MCF 10A (cell line): ENCODE measurements at regions not wholly inside any gene's neighbourhood (a gene's known extent, or its start where the extent isn't known, plus 50 kb on each side); places are given as distances from the start of the nearest gene placed in this dataset.

Experiments
- BruUV-seq: library from RNA; stranded (reverse); fragments of 400-500 nt; replicated peaks from 2 replicates; lab custom pipeline; 2021; lab: Mats Ljungman, UMichigan
- CTCF ChIA-PET: fragments of 300-600 bp; sonication (Branson Sonifier 250); formaldehyde crosslinking; extraction: SDS; loops from one replicate; lab custom pipeline; 2021; ENCODE audit warnings: antibody characterized with exemption, inconsistent platforms; lab: Yijun Ruan, JAX
- POLR2A ChIA-PET: fragments of 300-600, 350-650 bp; sonication (Branson Sonifier 250); formaldehyde crosslinking; extraction: SDS; loops from one replicate; lab custom pipeline; 2020; ENCODE audit warnings: antibody characterized with exemption, inconsistent platforms; lab: Yijun Ruan, JAX
- DNase-seq: peaks from one replicate; pipeline ENCODE4 v3.0.0-alpha.2; 2018; ENCODE audit not compliant: unreplicated experiment
- H3K27ac Mint-ChIP-seq: one replicate; pipeline ENCODE4 v1.8.0; 2022; ENCODE audit warnings: mild to moderate bottlenecking, low read depth, mixed read lengths; ENCODE audit not compliant: unreplicated experiment
- H3K27me3 Mint-ChIP-seq: one replicate; pipeline ENCODE4 v1.8.0; 2022; ENCODE audit warnings: mixed read lengths; ENCODE audit not compliant: insufficient read depth, unreplicated experiment
- H3K36me3 Mint-ChIP-seq: one replicate; pipeline ENCODE4 v1.8.0; 2022; ENCODE audit warnings: mild to moderate bottlenecking, moderate library complexity, mixed read lengths; ENCODE audit not compliant: insufficient read depth, unreplicated experiment
- H3K4me1 Mint-ChIP-seq: one replicate; pipeline ENCODE4 v1.8.0; 2022; ENCODE audit warnings: mixed read lengths; ENCODE audit not compliant: insufficient read depth, unreplicated experiment
- H3K4me3 Mint-ChIP-seq: one replicate; pipeline ENCODE4 v1.8.0; 2022; ENCODE audit warnings: mild to moderate bottlenecking, moderate library complexity, mixed read lengths; ENCODE audit not compliant: unreplicated experiment
- H3K9me3 Mint-ChIP-seq: one replicate; pipeline ENCODE4 v1.8.0; 2022; ENCODE audit warnings: mixed read lengths; ENCODE audit not compliant: unreplicated experiment
- intact Hi-C: fragments of 100-400 bp; cut with micrococcal nuclease; formaldehyde crosslinking; loops from 2 replicates; pipeline ENCODE4 v1.14.1; 2022
- TF ChIP-seq, protein P1 (sequence below): fragments of 200-600 bp; IDR thresholded peaks from one replicate; pipeline ENCODE4 v1.8.0; 2022; ENCODE audit warnings: antibody characterized with exemption, mild to moderate bottlenecking; ENCODE audit not compliant: unreplicated experiment

DNA sequence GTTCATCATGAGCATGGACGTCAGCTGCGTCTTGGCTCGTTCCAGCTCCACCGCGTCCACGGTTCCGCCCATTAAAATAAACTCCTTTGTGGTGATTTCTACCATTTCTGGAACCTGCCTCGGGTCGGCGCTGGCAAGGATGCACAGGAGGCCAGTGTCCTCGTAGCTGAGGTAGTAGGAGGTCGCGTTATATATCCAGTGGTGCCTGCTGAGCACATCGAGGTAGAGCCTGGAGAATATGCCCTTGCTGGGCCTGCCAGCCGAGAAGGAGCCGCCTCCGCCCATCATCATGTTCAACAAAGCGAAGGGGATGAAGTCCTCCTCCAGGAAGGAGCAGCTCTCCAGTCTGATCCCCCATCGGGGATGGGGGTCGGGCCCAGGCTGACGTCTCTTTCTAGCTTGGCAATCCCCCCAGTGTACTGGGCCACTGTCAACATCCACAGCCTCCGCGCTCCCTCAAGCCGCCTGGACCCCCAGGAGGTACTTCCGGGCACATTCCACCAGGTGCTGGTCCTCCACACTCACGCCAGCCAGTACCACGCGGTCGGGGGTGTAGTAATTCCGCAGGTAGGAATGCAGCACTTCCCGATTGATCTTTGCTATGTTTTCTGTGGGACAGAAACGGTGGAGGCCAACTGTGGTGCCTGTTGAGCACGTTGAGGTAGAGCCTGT lies 120.9 kb upstream of the GRID2 start:
- ChIA-PET POLR2A (no interaction called here), CTCF (no interaction called here)
- Mint-ChIP-seq H3K27me3 (no peaks in the 10 kb centered on the region), H3K9me3 (no peaks in the 10 kb centered on the region), H3K4me1 (no peaks in the 10 kb centered on the region), H3K4me3 (no peak overlapping the region), H3K27ac (no peak overlapping the region), H3K36me3 (no peaks in the 10 kb centered on the region)
- TF ChIP-seq, protein P1, sequence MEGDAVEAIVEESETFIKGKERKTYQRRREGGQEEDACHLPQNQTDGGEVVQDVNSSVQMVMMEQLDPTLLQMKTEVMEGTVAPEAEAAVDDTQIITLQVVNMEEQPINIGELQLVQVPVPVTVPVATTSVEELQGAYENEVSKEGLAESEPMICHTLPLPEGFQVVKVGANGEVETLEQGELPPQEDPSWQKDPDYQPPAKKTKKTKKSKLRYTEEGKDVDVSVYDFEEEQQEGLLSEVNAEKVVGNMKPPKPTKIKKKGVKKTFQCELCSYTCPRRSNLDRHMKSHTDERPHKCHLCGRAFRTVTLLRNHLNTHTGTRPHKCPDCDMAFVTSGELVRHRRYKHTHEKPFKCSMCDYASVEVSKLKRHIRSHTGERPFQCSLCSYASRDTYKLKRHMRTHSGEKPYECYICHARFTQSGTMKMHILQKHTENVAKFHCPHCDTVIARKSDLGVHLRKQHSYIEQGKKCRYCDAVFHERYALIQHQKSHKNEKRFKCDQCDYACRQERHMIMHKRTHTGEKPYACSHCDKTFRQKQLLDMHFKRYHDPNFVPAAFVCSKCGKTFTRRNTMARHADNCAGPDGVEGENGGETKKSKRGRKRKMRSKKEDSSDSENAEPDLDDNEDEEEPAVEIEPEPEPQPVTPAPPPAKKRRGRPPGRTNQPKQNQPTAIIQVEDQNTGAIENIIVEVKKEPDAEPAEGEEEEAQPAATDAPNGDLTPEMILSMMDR, result no peak
- no TSS peak for BruUV-seq
- DNase-seq, result no peak
- intact Hi-C loops, result no loop called here

DNA sequence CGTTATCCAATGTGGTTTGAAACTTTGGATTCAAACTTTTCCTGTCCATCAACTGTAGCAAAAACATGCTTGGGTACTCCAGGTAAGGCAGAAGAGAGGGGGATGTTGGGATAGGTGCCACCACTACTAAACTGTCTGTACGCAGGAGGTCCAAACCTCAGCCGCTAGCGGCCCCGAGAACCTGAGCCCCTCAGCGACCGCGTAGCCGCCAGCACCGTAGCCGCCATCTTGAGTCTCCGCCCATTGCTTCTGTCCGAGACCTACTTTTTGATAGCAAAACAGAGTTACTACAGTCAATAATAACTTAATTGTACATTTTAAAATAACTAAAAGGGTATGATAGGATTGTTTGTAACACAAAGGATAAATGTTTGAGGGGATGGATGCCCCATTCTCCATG lies 119.9 kb upstream of the GRID2 start:
- intact Hi-C loops, result no loop called here
- CTCF ChIA-PET, result no interaction called here
- Mint-ChIP-seq H3K36me3 (no peaks in the 10 kb centered on the region), H3K4me3 (no peak overlapping the region), H3K4me1 (no peaks in the 10 kb centered on the region), H3K27me3 (no peaks in the 10 kb centered on the region), H3K27ac (no peak overlapping the region), H3K9me3 (no peaks in the 10 kb centered on the region)
- TF ChIP-seq, protein P1, result no peak
- POLR2A ChIA-PET, result no interaction called here
- no TSS peak for BruUV-seq
- DNase-seq, result no peak

DNA sequence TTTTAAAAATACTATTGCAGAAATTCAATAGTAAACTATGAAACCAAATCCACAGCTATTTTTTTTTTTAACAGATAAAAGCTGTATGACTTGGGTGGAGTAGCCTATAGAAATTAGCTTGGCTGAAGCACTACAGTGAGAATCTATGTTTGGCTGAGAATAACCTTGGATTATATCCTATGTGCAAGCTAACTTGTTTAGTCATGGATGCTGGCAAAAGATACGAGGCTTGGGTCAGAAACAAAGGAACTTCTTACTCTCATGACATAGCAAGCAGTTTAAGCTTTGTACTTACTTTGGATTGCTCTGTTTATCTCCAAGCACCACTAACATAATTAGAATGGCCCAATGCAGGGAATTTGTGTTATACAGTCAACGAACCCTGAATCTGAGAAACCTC lies 119.2 kb upstream of the GRID2 start:
- Mint-ChIP-seq H3K27me3 (no peaks in the 10 kb centered on the region), H3K9me3 (no peaks in the 10 kb centered on the region), H3K4me3 (no peak overlapping the region), H3K36me3 (no peaks in the 10 kb centered on the region), H3K4me1 (no peaks in the 10 kb centered on the region), H3K27ac (no peak overlapping the region)
- TF ChIP-seq, protein P1, result no peak
- DNase-seq, result no peak
- ChIA-PET CTCF (no interaction called here), POLR2A (no interaction called here)
- no TSS peak for BruUV-seq
- intact Hi-C loops, result no loop called here

DNA sequence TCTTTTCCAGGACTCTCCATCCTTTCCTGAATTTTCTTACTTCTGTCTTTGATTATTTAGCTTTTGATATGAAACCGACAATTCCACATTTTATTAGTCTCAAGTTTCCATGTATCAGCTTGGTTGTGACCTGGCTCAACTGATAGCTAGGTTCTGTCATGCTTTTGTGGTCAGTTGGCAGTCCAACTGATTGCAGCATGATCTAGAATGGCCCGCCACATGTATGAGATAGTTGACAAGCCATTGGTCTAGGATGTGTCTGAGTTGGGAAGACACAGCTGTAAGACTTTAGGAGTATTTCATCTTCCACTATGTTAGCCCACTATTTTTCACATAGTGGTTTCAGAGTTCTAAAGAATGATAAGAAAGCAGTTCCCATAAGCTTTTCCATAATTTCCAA lies 117.5 kb upstream of the GRID2 start:
- CTCF ChIA-PET, result interaction anchor here (0.8 kb wide), 1 partner anchor 112 kb away, joined by 3 read pairs; no protein-coding TSS in a partner anchor
- intact Hi-C loops, result no loop called here
- no peak overlapping the region for H3K4me3 Mint-ChIP-seq
- H3K9me3 Mint-ChIP-seq, result no peaks in the 10 kb centered on the region
- no peak for DNase-seq
- H3K36me3 Mint-ChIP-seq, result no peaks in the 10 kb centered on the region
- H3K27ac Mint-ChIP-seq, result no peak overlapping the region
- no peaks in the 10 kb centered on the region for H3K4me1 Mint-ChIP-seq
- H3K27me3 Mint-ChIP-seq, result no peaks in the 10 kb centered on the region
- TF ChIP-seq, protein P1, result no peak
- BruUV-seq, result no TSS peak
- POLR2A ChIA-PET, result interaction anchor here (0.6 kb wide), 1 partner anchor 1383 kb away, joined by 3 read pairs; no protein-coding TSS in a partner anchor
